ENCODE measurements at regions not wholly inside any gene's neighbourhood (a gene's known extent, or its start where the extent isn't known, plus 50 kb on each side); places are given as distances from the start of the nearest gene placed in this dataset.

DNA sequence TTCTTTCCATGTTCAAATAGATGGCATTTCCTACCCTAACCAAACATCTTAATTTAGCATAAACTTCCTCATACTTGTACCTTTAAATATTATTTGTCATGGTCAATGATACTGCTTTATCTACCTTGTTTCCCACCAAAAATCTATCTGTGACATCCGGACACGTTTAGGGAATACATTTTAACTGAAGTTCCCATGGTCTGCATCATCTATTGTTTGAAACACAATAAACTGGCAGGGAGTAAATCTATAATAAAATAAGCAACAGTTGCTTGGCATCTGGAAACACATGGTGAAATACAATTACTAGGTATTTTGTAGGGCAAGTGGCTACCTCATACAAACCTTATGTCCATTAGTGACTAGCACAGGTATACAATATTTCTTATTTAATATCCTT is 289.1 kb downstream of the GJA1 start:
- TF ChIP-seq CTCF (conservative IDR thresholded peaks at IDR 0.05; ENCODE audit: low read depth, low read length) (no peak), EZH2 (IDR thresholded peaks at IDR 0.05; ENCODE audit: low read length, unreplicated experiment) (no peak)

Measured in PC-3 (cell line).